ENCODE measurements at regions not wholly inside any gene's neighbourhood (a gene's known extent, or its start where the extent isn't known, plus 50 kb on each side); places are given as distances from the start of the nearest gene placed in this dataset.

DNA sequence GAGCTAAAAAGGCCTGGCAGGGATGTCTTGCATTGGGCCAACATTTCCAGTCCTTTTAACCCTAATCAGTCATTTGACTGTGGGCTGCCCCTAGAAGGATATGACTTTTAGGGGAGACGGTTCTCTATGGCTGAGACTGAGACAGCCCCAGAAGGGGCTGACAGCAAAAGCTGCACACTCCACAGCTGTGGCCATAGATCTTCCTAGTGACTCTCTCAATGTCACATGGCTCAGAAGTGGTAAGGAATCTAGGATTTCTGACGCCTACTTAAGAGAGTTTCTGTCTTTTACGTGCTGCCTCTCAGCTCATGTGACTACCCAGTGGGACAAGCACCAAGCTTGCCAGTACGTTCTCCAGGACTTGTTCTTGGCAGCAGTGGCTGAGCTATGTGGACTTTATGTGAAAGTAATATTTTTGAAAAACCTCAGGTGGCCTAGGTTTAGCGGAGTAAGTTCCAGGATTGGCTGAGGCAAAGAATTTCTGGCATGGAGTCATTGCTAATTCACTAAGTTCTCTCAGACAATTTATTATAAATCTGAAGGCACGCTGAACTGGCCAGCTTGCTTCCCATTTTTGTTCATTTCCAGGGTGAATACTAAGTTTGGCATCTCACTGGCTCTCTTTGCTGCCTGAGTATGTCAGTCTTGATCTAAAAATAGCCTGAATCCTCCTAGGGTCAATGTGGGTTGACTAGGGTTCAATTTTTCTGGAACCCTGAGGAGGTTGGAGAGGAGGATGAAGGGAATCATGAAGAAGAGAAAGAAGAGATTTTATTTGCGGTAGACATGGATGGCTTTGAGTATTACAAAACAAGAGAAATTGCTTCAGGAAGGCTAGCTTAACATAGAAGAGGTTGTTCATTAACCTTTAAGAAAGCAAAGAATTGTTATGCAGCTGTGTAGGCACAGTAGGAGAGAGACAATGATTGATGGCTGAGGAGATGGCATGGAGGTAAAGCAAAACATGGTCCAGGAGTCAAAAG lies 271.8 kb downstream of the AEBP2 start:
- Histone ChIP-seq H3K36me3 (ENCODE audit: control insufficient read depth, insufficient read depth, low read length) (no peaks in the 10 kb centered on the region), H3K27ac (ENCODE audit: low read depth, low read length) (no peak overlapping the region), H3K9me3 (ENCODE audit: control insufficient read depth, insufficient read depth, low read length) (no peaks in the 10 kb centered on the region), H3K4me3 (ENCODE audit: low read depth, low read length) (no peak overlapping the region), H3K9ac (ENCODE audit: low read depth, low read length) (no peak overlapping the region), H3K4me1 (ENCODE audit: control insufficient read depth, insufficient read depth, low read length) (no peaks in the 10 kb centered on the region), H3K27me3 (ENCODE audit: control insufficient read depth, insufficient read depth, low read length) (no peaks in the 10 kb centered on the region)

DNA sequence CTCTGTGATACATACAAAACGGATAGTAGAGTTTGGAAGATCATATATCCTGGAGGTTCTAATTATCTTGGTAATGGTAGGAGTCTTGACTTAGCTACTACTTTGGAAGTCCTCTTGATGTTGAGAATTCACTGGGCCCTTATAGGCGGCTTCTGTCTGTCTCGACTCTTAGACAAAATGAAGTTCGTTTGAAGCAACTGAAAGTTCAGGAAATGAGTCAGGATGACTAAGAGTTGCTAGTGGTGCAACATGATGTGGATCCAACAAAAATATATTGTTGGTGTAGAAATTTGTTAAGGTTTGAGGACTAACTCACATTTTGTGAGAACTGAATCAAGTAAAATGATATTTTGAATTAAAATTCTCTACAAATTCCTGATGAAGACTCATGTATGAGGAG lies 272.7 kb downstream of the AEBP2 start:
- no peaks in the 10 kb centered on the region for H3K4me1 ChIP-seq (ENCODE audit: control insufficient read depth, insufficient read depth, low read length)
- H3K27me3 ChIP-seq (ENCODE audit: control insufficient read depth, insufficient read depth, low read length) = no peaks in the 10 kb centered on the region
- no peaks in the 10 kb centered on the region for H3K36me3 ChIP-seq (ENCODE audit: control insufficient read depth, insufficient read depth, low read length)
- H3K9me3 ChIP-seq (ENCODE audit: control insufficient read depth, insufficient read depth, low read length) = no peaks in the 10 kb centered on the region
- H3K9ac ChIP-seq (ENCODE audit: low read depth, low read length) = no peak overlapping the region
- H3K4me3 ChIP-seq (ENCODE audit: low read depth, low read length) = no peak overlapping the region
- no peak overlapping the region for H3K27ac ChIP-seq (ENCODE audit: low read depth, low read length)

DNA sequence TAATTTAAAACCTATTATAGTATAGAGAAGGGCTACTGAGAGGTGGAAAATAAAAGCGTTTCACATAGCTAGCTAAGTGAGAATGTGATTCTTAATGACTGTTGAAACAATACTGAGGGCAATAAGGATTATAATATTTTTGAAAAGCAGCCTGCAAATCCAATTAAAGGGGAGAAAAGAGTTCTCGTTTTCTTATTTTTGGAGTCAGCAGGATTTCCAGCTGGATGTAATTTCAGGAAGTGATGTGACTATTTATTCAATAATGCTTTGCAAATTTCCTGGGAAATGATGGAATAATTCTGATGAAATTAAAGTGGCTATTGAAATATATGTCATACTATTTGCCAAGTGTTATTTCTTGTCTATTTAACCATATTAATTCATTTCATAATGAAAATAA lies 279.1 kb downstream of the AEBP2 start:
- Histone ChIP-seq H3K27me3 (ENCODE audit: control insufficient read depth, insufficient read depth, low read length) (no peaks in the 10 kb centered on the region), H3K9ac (ENCODE audit: low read depth, low read length) (no peak overlapping the region), H3K9me3 (ENCODE audit: control insufficient read depth, insufficient read depth, low read length) (no peaks in the 10 kb centered on the region), H3K4me1 (ENCODE audit: control insufficient read depth, insufficient read depth, low read length) (no peaks in the 10 kb centered on the region), H3K36me3 (ENCODE audit: control insufficient read depth, insufficient read depth, low read length) (no peaks in the 10 kb centered on the region), H3K27ac (ENCODE audit: low read depth, low read length) (no peak overlapping the region), H3K4me3 (ENCODE audit: low read depth, low read length) (no peak overlapping the region)

DNA sequence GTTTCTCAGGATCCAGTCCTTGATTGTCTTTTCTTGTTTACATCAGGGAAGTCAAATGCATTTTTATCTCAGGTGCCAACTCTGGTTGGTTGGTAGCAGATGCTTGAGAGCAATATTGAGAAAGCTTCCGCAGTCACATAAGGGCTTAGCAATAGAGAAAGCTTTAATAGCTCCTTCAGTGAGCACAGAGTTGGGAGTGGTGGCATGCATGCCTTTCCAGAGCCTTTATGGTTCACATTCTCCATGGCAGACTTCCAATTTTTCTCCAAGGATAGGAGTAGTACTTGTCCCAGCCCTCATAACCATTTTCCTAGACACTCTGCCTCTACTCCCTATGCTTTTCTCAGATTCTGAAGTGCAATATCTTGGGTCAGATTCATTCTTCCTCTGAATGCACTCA lies 280.4 kb downstream of the AEBP2 start:
- Histone ChIP-seq H3K27me3 (ENCODE audit: control insufficient read depth, insufficient read depth, low read length) (no peaks in the 10 kb centered on the region), H3K27ac (ENCODE audit: low read depth, low read length) (no peak overlapping the region), H3K9ac (ENCODE audit: low read depth, low read length) (no peak overlapping the region), H3K36me3 (ENCODE audit: control insufficient read depth, insufficient read depth, low read length) (no peaks in the 10 kb centered on the region), H3K4me1 (ENCODE audit: control insufficient read depth, insufficient read depth, low read length) (no peaks in the 10 kb centered on the region), H3K9me3 (ENCODE audit: control insufficient read depth, insufficient read depth, low read length) (no peaks in the 10 kb centered on the region), H3K4me3 (ENCODE audit: low read depth, low read length) (no peak overlapping the region)

DNA sequence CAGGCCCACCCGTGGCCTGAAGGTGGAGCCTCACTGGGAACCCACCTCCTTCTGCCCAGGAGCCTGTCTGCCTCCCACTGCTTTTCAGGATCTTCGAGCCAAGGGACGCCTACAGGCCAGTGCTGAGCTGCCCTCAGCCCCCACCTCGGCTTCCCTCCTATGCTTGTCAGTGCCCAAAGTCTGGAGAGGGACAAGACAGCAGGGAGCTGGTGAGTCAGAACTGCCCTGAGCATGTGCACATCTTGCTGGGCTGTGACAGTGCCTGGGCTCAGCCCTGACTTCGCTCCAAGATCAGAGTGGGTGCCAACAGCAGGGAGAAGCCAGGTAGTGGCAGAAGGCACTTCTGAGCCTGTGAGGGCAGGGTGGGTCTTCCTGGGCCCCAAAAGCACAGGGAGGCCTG lies 286.8 kb downstream of the AEBP2 start:
- peaks cover 11% of the 10 kb centered on the region; the same call in 1 of the 2 replicates for H3K9me3 ChIP-seq (ENCODE audit: control insufficient read depth, insufficient read depth, low read length)
- no peaks in the 10 kb centered on the region for H3K36me3 ChIP-seq (ENCODE audit: control insufficient read depth, insufficient read depth, low read length)
- H3K4me1 ChIP-seq (ENCODE audit: control insufficient read depth, insufficient read depth, low read length) = no peaks in the 10 kb centered on the region
- no peaks in the 10 kb centered on the region for H3K27me3 ChIP-seq (ENCODE audit: control insufficient read depth, insufficient read depth, low read length)
- H3K4me3 ChIP-seq (ENCODE audit: low read depth, low read length) = no peak overlapping the region
- no peak overlapping the region for H3K9ac ChIP-seq (ENCODE audit: low read depth, low read length)
- no peak overlapping the region for H3K27ac ChIP-seq (ENCODE audit: low read depth, low read length)

DNA sequence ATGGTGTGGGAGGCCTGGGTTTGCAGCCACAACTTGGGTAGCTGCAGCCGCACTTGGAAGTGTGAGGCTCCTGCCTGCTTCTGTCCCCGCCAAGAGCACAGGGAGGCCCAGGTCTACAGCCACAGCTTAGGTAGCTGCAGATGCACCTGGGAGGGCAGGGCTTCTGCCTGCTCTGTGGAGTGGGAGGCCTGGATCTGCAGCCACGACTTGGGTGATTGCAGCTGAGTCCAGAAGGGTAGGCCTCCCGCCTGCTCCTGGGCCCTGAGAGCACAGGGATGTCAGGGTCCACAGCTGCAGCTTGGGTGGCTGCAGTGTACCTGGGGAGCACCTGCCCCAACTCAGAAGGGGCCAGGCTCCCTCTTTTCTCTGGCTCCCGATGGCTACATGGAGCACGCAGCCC lies 287.3 kb downstream of the AEBP2 start:
- no peak overlapping the region for H3K9ac ChIP-seq (ENCODE audit: low read depth, low read length)
- H3K36me3 ChIP-seq (ENCODE audit: control insufficient read depth, insufficient read depth, low read length) = no peaks in the 10 kb centered on the region
- H3K27ac ChIP-seq (ENCODE audit: low read depth, low read length) = no peak overlapping the region
- H3K27me3 ChIP-seq (ENCODE audit: control insufficient read depth, insufficient read depth, low read length) = no peaks in the 10 kb centered on the region
- H3K9me3 ChIP-seq (ENCODE audit: control insufficient read depth, insufficient read depth, low read length) = peaks cover 11% of the 10 kb centered on the region; the same call in 1 of the 2 replicates
- H3K4me3 ChIP-seq (ENCODE audit: low read depth, low read length) = no peak overlapping the region
- H3K4me1 ChIP-seq (ENCODE audit: control insufficient read depth, insufficient read depth, low read length) = no peaks in the 10 kb centered on the region

DNA sequence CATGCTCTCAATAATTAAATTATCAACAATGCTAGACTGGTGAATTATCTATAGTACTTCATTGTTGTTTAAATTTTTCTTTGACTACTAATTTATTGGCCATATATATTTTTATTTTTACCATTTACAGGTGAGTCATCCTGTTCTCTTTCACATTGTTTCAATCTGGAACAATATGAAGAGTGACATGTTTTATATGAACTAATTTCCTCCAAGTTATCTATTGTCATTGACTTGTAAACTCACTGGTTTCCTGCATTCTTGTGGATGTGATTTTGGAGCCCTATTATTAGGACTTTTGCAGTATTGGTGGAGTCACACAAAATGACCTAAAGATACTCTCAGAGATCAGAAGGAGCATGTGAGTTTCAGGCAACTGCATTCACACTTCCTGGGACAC lies 297.7 kb downstream of the AEBP2 start:
- Histone ChIP-seq H3K4me1 (ENCODE audit: control insufficient read depth, insufficient read depth, low read length) (no peaks in the 10 kb centered on the region), H3K9me3 (ENCODE audit: control insufficient read depth, insufficient read depth, low read length) (peaks cover 8% of the 10 kb centered on the region; the same call in 1 of the 2 replicates), H3K4me3 (ENCODE audit: low read depth, low read length) (no peak overlapping the region), H3K36me3 (ENCODE audit: control insufficient read depth, insufficient read depth, low read length) (no peaks in the 10 kb centered on the region), H3K27ac (ENCODE audit: low read depth, low read length) (no peak overlapping the region), H3K9ac (ENCODE audit: low read depth, low read length) (no peak overlapping the region), H3K27me3 (ENCODE audit: control insufficient read depth, insufficient read depth, low read length) (no peaks in the 10 kb centered on the region)

DNA sequence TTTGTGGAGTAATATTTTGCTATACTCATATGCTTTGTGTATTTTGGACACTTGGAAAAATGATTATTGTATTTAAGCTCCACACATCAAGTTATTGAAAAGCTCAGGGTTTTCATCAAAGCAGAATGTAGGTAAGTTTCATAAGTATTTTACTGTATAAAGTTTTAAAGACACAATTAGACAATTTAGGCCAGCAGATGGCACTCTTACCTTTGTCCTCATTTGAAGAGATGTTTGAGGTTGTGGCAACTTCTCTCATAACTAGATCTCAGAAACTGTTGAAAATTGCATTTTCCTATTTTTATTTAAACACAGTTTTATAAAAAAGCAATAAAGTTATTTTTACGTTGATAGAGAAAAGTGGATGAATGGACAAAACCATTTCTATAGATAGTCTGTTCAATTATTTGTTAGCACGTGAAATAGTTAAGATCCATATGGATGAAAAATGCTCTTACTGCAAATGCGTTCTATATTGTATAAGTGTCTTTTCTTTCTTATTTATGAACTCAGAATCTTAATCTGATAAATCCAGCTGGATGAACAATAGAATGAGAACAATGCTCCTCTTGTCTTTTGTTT lies 300.0 kb downstream of the AEBP2 start:
- no peaks in the 10 kb centered on the region for H3K27me3 ChIP-seq (ENCODE audit: control insufficient read depth, insufficient read depth, low read length)
- H3K36me3 ChIP-seq (ENCODE audit: control insufficient read depth, insufficient read depth, low read length) = no peaks in the 10 kb centered on the region
- no peaks in the 10 kb centered on the region for H3K4me1 ChIP-seq (ENCODE audit: control insufficient read depth, insufficient read depth, low read length)
- peaks cover 8% of the 10 kb centered on the region; the same call in 1 of the 2 replicates for H3K9me3 ChIP-seq (ENCODE audit: control insufficient read depth, insufficient read depth, low read length)
- no peak overlapping the region for H3K27ac ChIP-seq (ENCODE audit: low read depth, low read length)
- no peak overlapping the region for H3K4me3 ChIP-seq (ENCODE audit: low read depth, low read length)
- H3K9ac ChIP-seq (ENCODE audit: low read depth, low read length) = no peak overlapping the region

DNA sequence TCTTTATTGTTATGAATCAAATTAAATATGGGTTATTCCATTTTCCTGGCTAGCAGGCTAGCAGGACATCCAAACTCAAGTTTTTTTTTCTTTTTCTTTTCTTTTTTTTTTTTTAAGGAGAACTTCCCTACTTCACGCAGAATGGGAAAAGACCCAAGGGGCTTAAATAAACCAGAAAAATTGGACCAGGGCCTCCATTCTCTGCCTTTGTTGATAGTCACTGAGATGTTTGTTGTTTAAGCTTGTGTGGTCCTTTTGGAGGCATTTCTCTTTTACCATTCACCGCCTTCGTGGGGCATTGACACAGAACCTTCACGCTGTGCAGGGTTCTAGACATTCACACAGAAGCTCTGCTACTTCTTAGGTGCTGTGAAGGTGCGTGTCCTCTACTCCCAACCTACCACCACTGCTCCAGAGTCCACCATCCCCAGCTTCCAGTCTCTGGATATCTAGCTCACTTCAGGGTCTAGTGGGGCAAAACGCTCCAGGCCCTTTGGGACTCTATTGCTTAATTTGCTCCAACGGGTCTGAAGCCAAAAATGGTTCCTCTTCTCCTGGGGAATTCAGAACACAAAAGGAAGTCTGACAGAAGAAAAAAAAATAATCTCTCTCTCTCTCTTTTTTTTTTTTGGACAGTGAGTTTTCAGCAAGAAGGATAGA lies 301.3 kb downstream of the AEBP2 start:
- Histone ChIP-seq H3K27me3 (ENCODE audit: control insufficient read depth, insufficient read depth, low read length) (no peaks in the 10 kb centered on the region), H3K4me3 (ENCODE audit: low read depth, low read length) (no peak overlapping the region), H3K9ac (ENCODE audit: low read depth, low read length) (no peak overlapping the region), H3K36me3 (ENCODE audit: control insufficient read depth, insufficient read depth, low read length) (no peaks in the 10 kb centered on the region), H3K9me3 (ENCODE audit: control insufficient read depth, insufficient read depth, low read length) (no peaks in the 10 kb centered on the region), H3K27ac (ENCODE audit: low read depth, low read length) (no peak overlapping the region), H3K4me1 (ENCODE audit: control insufficient read depth, insufficient read depth, low read length) (no peaks in the 10 kb centered on the region)

DNA sequence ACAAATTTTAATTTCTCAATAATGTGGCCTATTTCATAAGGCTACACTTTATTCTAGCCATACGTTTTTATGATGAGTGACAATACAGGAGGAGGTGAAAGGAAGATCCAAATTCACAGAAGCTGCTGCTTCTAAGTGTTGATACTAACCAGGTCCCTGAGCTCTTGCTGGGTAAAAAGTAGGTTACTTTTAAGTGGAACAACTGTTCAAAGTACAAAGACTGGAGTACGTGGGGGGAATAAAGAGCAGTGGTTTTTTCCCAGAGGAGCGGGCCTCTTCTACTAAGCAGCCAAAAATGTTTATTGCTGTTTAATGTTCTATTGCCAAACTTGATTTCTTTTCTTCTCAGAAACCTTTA lies 301.8 kb downstream of the AEBP2 start:
- Histone ChIP-seq H3K4me3 (ENCODE audit: low read depth, low read length) (no peak overlapping the region), H3K9ac (ENCODE audit: low read depth, low read length) (no peak overlapping the region), H3K4me1 (ENCODE audit: control insufficient read depth, insufficient read depth, low read length) (no peaks in the 10 kb centered on the region), H3K9me3 (ENCODE audit: control insufficient read depth, insufficient read depth, low read length) (no peaks in the 10 kb centered on the region), H3K27me3 (ENCODE audit: control insufficient read depth, insufficient read depth, low read length) (no peaks in the 10 kb centered on the region), H3K36me3 (ENCODE audit: control insufficient read depth, insufficient read depth, low read length) (no peaks in the 10 kb centered on the region), H3K27ac (ENCODE audit: low read depth, low read length) (no peak overlapping the region)

DNA sequence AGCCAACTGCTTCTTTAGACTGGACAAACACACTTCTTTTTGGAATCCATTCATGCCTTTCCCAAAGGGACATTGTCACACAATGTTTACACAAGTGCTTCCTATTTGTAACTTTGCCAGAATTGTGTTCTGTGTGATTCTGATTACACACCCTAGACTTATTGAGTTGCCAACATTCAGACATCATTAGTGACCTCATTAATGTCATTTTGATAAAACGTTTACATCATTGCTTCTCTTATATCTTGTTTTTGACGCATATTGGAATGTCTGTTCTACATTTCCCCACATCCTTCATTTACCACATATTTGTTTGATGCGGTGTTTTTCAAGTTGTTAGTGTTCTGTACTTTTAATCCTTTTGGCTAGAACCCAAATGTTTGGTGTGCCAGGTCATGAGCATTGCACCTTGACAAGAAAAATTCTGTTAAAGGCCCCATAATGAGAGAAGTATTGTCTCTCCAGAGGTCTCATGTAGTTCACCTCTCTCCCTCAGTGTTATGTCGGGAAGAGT lies 305.5 kb downstream of the AEBP2 start:
- Histone ChIP-seq H3K9me3 (ENCODE audit: control insufficient read depth, insufficient read depth, low read length) (no peaks in the 10 kb centered on the region), H3K36me3 (ENCODE audit: control insufficient read depth, insufficient read depth, low read length) (no peaks in the 10 kb centered on the region), H3K27ac (ENCODE audit: low read depth, low read length) (no peak overlapping the region), H3K4me1 (ENCODE audit: control insufficient read depth, insufficient read depth, low read length) (no peaks in the 10 kb centered on the region), H3K9ac (ENCODE audit: low read depth, low read length) (no peak overlapping the region), H3K27me3 (ENCODE audit: control insufficient read depth, insufficient read depth, low read length) (no peaks in the 10 kb centered on the region), H3K4me3 (ENCODE audit: low read depth, low read length) (no peak overlapping the region)

All from HUES48 (cell line).